HG03196 (cell line): ENCODE measurements at regions not wholly inside any gene's neighbourhood (a gene's known extent, or its start where the extent isn't known, plus 50 kb on each side); places are given as distances from the start of the nearest gene placed in this dataset.

Source experiments
- ATAC-seq: cut with Tn5 transposase; IDR thresholded peaks from one replicate; pipeline ENCODE4 v1.9.1; 2021; ENCODE audit not compliant: unreplicated experiment

DNA sequence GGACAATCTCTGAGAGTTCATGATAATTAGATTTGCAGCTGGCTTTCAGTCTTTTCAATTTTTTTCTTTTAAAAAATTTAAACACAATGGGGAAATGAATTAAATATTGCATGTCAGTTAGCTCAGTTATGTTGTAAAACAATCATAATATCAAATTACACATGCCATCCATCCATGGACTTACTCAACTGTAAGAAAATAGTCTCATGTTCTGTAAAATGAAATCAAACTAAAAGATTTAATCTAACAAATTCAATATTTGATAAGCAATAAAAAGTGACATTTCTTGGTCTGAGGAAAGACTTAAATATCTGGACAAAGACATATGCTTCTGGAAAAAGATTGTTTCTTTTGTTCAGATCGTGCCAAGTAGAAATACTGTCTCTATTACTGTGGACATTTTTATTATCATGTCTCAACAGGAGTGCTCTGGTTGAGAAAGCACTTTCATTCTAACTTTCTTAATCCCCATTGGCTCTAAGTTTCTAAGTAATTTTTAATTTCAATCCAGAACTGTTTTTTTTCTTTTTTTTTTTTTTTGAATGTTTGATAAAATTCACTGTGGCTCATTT is 179.2 kb upstream of the FAM3C start:
- ATAC-seq = no peak

DNA sequence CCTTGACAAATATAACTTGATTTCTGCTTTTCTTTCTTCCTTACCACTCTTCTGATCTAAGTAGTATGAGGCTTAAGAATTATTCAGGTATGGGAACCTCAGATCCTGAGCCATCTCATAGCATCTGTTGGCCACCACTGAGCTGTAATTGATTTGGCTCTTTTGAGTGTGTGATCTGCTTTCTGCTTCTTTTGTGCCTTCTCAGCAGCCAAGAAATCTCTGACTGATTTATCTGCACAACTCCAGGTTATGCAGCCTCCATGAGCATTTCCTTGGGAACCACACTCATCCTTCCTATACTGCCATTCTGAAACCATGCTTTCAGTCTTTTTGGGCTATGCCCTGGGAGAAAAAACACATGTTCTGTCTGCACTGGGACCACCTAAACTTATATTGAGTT is 178.0 kb upstream of the FAM3C start:
- no peak for ATAC-seq

DNA sequence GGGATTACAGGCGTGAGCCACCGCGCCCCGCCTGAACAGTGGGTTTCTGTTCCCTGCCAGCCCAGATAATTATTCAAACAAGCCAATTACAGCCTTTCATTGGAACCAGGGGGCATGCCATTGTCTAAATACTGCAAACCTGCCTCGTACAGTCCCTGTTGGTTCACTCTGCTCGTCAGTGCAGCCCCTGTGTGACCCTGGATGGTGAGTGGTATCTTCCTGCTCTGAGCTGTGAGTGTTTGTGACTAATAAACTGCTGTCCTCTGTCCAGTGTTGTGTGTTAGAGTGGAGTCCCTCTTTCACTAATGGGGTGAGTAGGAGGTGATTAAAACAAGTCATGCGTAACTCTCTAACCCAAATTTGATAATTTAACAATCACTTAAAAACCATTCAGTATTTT is 176.5 kb upstream of the FAM3C start:
- ATAC-seq = no peak

DNA sequence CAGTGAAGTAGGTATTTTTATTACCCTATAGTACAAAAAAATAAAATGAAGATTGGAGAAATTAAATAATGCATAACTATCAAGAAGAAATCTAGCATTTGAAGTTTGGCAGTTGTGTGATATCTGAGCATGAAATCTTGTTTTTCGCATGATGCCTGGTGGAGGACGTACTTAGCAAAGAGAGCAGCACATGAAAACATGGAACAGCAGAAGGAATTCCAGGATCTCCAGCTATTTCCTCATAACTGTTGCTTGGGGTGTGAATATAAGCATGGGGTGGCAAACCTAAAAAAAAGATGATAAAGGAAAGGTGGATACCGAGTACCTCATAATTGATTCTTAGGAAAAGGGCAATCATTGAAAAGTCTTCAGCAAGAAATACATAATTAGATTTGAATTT is 174.3 kb upstream of the FAM3C start:
- ATAC-seq = no peak

DNA sequence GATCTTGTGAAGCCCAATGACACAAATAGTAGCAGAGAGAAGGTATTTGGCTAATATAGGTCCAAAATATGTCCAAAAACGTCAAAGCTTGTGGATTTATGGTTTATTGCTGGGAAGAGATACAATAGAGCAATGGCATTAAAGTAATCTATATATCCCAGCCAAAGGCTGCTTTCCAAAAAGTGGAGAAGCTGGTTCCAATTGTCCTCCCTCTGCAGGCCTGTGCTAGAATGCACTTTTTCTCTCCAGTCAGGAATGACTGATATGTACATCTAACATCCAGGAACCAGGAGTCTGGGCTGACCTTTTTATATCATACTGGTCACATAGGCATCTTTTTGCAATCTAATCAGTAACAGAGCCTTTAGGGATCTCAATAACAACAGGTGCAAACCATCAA is 167.1 kb upstream of the FAM3C start:
- no peak for ATAC-seq

DNA sequence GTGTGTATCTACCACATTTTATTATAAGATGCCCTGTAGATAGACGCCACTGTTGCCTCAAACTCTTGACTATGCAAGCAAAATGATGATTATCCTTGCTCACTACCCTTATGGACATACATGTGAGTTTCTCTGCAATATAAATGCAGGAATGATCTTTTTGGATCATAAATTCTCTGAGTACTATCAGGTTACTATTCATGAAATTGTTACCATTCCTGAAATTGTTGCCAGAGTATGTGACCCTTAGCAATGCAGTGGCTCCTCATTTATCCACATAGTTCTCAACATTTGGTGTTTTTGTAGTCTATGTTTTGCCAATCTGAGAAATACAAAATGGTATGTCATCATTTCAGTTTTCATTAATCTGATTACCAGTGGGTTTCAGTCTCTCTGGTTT is 166.2 kb upstream of the FAM3C start:
- no peak for ATAC-seq

DNA sequence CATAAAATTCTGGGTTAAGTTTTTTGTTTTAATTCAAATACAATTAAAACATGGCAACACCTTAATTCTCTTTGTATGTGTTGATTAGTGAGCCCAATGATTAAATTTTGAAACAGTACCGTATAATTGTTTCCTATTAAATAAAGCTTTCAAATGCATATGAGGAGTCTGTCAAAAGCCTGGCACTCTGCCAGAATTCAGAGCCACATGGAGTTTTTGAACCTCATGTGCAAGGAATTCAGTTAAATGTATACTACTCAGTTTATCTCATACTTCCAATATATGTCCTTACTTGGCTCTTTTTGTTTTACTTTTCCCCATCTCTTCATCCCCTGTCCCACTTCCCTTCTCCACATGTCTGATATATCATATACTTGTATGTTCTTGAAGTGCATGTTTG is 165.6 kb upstream of the FAM3C start:
- no peak for ATAC-seq

DNA sequence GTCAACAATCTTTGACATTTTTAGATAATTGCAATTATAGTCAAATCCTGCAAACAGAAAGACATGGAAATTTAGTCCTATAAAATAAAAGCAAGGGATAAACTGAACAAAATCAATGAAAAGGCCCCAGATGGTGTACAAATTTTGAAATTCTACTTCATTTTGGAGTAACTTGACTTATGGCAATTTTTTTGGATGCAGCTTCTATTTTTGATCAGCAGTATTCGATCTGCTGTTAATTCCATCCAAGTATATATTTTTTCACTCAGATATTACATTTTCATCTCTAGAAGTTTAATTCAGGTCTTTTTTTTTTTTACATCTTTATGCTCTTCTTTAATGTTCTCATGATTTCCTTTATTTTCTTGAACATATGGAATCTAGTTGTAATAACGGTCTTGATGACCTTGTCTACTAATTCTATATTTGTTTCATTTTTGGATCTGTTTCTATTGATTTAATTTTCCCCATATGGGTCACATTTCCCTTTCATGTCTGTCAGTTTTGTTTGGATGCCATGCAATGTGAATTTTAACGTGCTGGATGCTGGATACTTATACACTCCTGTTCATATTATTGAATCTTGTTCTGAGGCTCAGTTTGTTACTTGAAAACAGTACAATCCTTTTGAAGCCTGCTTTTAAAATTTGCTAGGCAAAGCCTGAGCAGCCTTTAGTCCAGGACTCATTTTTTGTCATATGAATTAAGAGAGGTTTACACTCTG is 164.3 kb upstream of the FAM3C start:
- ATAC-seq = no peak

DNA sequence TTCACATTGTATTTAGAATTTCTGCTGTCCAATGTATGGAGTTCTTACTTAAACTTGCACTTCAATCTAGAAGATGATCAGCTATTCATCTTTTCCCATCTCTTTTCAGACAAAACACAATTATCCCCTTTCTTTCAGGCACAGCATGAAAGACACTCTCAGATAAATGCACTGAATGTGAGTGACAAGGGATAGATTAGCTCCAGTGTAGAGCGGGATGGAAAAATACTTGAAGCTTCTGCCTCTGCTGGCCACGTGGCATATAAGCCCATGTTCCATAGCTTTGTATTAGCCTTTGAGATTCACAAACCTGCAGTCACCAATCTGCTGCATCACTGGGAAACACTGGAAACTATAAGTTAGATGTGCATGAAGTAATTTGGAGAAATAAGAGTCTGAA is 162.2 kb upstream of the FAM3C start:
- ATAC-seq = no peak

DNA sequence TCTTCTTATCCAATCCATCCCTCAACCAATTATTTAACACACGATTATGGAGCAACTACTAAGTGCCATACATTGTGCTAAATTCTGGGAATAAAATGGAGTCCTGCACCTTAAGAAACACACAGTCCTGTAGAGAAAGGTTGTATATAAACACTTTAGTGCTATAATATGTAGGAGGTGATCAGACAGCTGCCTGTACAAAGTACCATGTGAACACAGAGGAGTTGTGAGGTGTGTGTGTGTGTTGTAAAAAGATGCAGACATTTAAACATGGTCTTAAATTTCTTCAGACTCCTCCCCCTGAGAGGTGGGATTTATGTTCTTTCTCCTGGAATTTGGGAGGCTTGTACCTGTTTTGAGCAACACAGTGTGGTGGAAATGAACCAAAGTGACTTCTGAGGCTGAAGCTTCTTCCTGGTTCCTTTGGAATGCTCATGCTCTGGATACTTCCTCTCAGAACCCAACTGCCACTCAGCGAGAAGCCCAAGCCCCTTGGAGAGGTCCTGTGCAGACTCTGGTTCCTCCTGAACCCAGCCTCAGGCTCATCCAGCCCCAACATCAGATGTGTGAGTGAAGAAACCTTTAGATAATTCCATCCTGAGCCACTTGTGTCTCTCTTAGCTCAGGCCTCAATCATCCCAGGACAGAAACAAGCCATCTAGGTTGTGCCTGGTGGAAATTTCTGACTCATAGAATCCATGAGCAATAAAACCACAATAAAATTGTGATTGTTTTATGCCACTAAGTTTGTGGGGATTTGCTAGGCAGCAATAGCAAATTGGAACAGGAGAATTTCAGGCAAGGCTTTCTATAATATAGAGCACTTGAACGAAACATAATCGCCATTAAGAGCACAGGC is 161.2 kb upstream of the FAM3C start:
- no peak for ATAC-seq

DNA sequence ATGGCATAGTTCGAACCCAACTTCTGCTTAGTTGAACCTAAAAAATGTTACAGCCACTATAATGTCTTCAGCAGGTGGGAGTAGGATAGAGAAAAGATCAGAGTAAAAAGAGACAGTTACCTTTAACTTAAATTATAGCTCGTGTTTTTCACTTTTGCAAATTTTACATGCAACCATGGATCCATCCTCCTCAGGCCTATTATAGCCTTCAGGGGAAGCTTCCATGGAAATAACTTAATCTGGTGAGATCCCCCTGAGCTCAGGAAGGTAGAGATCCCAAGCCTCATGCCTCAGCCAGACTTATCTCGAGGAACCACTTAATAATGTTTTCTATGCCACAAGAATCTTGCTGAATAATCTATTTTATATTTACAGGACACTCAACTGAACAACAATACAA is 159.4 kb upstream of the FAM3C start:
- ATAC-seq = no peak

DNA sequence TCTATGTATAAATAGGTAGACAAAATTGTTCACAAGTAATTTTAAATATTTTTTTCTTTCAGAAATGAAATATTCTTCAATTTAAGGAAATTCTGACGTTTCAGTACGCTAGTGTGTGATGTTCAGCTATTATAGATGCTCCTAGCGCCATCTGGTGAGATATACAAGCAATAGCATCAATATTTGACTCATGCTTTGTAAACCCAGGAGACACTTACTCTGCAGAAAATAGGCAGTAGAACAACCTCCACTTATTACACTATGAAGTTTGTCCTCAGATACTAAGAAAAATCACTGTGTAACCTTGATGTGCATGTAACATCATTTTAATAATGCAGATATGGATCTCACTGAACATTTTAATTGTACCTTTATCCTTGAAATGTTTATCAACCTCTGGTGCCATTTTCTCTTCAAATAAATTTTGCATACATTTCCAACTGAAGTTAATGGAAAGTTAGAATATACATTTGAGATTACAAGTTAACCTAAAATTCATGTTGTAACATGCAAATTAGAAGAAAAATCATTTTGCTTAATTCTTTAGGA is 151.5 kb upstream of the FAM3C start:
- peak; percentile 66 for ATAC-seq

DNA sequence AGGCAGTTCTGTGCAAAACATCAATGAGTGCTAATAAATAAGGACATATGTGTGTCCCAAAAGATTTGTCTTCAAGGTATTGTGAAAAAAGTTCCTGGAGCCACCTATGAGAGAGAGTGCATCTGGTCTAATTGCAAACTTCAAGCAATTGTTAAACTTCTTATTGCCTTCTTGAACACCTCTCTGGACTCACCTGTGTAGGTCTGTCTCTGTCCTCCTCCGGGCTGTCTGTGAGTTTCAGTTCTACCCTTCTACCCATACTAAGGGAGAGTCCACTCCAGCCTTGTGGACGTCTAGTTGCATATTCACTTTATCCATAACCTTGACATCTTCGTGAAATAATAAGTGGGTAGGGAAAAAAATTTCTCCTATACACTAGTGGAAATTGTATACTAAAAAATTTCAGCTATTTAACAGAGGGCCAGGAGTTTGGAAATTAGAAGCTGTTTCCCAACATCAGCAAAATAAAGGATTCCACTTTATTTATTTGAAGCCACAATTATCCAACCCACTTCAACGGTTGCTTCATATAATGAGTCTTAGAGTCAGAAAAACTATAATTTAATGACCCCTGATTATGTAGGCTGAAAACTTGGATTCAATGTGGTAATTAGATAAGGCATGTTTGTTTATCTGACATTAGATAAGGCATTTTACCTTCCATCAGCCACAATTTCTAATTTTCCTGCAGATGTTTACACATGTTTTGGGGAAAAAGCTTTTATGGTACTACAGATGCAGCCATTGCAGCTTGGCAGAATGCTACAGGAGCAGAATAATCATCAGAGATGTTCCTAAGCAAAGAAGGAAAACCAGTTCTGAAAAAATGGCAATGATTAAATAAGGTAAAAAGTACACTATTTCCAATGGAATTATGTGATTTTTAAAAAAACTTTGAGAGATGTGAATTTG is 150.8 kb upstream of the FAM3C start:
- no peak for ATAC-seq

DNA sequence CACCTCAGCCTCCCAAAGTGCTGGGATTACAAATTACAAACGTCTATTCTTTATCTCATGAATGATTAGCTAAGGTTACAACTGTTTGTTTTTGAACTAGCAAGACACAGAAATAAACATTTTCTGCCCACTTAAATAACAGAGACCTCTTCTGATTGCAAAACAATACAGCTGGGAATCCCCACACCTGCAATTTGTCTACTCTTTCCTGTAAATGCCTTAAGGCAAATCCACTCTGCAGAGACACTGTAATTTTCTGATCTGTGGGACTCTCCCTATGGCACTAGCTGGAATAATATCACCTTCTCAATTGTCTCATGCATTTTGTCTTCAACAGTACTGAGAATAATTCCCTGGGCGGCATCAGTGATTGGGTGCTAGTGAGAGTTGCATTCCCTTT is 149.3 kb upstream of the FAM3C start:
- ATAC-seq = no peak

DNA sequence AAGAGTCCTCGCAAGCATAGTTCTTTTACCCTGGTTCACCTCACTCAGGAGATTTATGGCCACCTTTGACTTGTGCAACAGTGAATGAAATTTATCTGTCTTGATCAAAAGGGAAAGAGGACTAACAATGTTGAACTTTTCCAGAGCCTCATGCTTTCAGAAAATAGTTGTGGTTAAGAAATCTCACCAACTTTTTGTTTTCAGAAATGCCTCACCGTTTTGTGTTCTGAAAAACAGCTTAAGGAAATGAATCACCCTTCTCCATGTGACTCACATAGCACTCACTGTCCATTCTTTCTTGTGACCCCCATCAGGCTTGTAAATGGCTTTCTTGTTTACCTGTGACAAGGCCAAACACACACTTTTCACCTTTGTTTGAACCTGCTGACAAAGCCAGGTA is 148.6 kb upstream of the FAM3C start:
- ATAC-seq = peak; percentile 80

DNA sequence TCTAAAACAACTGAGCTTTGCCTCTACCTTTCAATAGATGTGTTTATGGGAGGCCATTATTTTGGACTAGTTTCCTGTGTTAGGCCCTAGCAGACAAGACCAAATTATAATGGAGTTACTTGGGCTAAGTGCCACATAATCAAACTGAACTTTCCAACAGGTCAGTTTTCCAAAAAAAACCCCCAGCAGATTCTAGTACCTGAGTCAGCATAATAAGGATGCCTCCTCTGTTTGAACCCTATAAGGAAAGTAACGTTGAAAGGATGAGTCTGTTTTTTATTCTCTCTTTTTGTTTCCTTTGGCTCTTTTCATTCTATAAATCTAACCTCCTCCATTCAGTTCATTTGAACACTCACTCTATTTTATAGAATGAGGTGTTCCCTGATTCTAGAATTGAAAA is 148.1 kb upstream of the FAM3C start:
- no peak for ATAC-seq

DNA sequence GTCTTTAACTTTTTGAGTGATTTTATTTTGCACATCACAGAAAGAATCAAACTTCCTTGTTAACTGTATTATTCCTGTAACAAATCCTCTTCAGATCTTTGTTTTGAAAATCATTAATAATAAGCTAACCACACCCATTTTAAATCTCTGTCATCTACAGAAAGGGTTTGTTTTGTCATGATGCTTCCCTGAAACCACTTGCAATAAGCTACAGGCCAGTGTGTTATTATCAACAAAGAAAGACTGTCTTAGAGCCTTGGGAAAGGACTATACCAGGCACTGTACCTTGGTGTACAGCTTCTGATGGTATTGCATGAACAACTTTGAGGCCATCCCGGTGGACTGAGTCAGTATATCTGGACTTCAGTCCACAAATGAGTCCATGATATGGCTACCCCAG is 145.3 kb upstream of the FAM3C start:
- no peak for ATAC-seq

DNA sequence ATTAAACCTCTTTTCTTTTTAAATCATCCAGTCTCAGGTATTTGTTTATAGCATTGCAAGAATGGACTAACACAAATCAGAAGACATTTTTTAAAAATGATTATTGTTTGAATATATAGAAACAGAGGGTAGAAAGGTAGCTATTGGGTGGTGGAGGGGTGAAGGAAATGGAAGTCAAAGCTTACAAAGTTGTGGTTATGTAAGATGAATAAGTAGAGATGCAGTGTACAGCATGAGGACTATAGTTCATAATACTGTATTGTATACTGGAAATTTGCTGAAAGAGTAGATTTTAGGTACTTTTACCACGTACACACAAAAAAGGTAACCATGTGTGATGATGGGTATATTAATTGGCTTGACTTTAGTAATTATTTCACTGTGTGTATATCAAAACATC is 144.0 kb upstream of the FAM3C start:
- ATAC-seq = no peak

DNA sequence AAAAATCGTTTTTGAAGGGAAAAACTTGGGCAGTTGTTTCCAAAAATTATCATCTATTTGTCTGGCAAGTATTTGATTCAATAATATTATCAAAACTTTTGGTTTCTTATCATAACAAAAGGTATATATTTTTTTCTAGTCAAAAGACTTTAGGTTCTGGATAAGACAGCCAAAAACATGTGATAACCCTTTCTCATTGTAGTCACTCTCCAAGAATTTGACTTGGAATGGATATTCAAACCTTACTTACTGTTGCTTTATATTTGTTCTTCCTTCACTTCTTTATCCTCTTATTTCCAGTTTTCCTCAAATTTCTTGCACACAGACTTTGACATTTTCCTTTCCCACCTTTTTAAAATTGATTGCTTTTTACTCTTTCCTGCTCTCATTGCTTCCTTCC is 140.9 kb upstream of the FAM3C start:
- no peak for ATAC-seq

DNA sequence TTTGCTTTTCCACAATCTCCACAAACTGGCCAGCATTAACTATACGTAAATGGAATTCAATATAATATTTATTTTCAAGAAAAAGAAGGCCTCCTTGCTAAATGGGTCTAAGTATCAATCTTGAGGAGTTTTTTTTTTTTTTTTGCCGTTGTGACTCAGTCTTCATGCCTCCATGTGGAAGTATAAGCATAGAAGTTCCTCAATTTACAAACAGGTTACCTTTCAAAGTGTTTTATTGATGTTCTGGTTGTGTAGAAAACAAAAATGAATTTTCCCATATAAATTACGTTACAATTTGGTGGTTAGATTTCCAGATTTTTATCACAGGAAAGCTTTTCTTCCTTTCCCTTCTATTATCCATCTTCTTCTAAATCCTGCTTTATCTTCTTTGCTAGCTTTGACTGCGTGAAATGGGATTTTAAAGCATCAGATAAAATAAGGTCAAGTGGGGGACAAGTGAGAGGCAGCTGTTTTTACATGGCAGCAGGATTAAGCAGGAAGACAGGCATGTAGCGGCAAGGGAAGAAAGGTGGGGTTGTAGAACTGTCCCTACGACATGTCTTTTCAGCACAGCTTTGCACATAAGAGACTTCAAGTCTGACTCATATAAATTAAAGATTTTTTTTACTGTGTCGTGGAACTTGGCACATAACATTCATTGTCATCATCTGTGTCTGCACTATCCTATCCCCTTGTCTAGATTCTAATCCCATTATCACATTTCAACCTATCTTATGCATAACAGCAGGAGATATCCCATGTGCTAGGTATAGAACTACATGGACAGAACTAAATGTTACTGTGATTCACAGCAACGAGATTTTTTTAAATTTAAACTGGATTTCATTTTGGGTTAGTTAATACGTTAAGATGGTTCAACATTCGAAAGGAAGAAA is 135.3 kb upstream of the FAM3C start:
- ATAC-seq = no peak
